ENCODE measurements at regions not wholly inside any gene's neighbourhood (a gene's known extent, or its start where the extent isn't known, plus 50 kb on each side); places are given as distances from the start of the nearest gene placed in this dataset.
"Not testable (repeated sequence)": the region's sequence is repeated elsewhere in the genome, so short reads cannot be mapped to it uniquely, and the experiment has no call there.

- no peak for DNase-seq (ENCODE audit: low spot score)
Observed at GRCh38 chr10:84571146-84571545, 242.8 kb downstream of the CCSER2 start.

GRCh38 chr10:84574102-84574501, 245.7 kb downstream of the CCSER2 start:
- DNase-seq (ENCODE audit: low spot score) = no peak

GRCh38 chr10:84581976-84582375, 253.6 kb downstream of the CCSER2 start:
- no peak for DNase-seq (ENCODE audit: low spot score)

GRCh38 chr10:84583501-84583900, 255.1 kb downstream of the CCSER2 start:
- DNase-seq (ENCODE audit: low spot score) = no peak

- no peak for DNase-seq (ENCODE audit: low spot score)
Observed at GRCh38 chr10:84587789-84588188, 259.4 kb downstream of the CCSER2 start.

- no peak for DNase-seq (ENCODE audit: low spot score)
Observed at GRCh38 chr10:84588426-84588825, 260.0 kb downstream of the CCSER2 start.

- no peak for DNase-seq (ENCODE audit: low spot score)
Observed at GRCh38 chr10:84588971-84589370, 260.6 kb downstream of the CCSER2 start.

GRCh38 chr10:84589526-84590205, 261.3 kb downstream of the CCSER2 start:
- DNase-seq (ENCODE audit: low spot score) = no peak

- no peak for DNase-seq (ENCODE audit: low spot score)
Observed at GRCh38 chr10:84590327-84591193, 262.2 kb downstream of the CCSER2 start.

- no peak for DNase-seq (ENCODE audit: low spot score)
Observed at GRCh38 chr10:84593506-84593905, 265.1 kb downstream of the CCSER2 start.

GRCh38 chr10:84596585-84596984, 268.2 kb downstream of the CCSER2 start:
- DNase-seq (ENCODE audit: low spot score) = no peak

GRCh38 chr10:84599254-84599653, 270.9 kb downstream of the CCSER2 start:
- DNase-seq (ENCODE audit: low spot score) = no peak

- no peak for DNase-seq (ENCODE audit: low spot score)
Observed at GRCh38 chr10:84600947-84601346, 272.6 kb downstream of the CCSER2 start.

- not testable (repeated sequence) for DNase-seq (ENCODE audit: low spot score)
Observed at GRCh38 chr10:84602543-84602942, 274.2 kb downstream of the CCSER2 start.

GRCh38 chr10:84603971-84604370, 275.6 kb downstream of the CCSER2 start:
- no peak for DNase-seq (ENCODE audit: low spot score)

GRCh38 chr10:84605802-84606201, 277.4 kb downstream of the CCSER2 start:
- DNase-seq (ENCODE audit: low spot score) = no peak

GRCh38 chr10:84606428-84606827, 278.0 kb downstream of the CCSER2 start:
- DNase-seq (ENCODE audit: low spot score) = peak; percentile 5

- no peak for DNase-seq (ENCODE audit: low spot score)
Observed at GRCh38 chr10:84607044-84607443, 278.7 kb downstream of the CCSER2 start.

GRCh38 chr10:84607523-84607922, 279.1 kb downstream of the CCSER2 start:
- DNase-seq (ENCODE audit: low spot score) = no peak

- DNase-seq (ENCODE audit: low spot score) = no peak
Observed at GRCh38 chr10:84608126-84608525, 279.7 kb downstream of the CCSER2 start.

GRCh38 chr10:84613336-84614021, 285.1 kb downstream of the CCSER2 start:
- no peak for DNase-seq (ENCODE audit: low spot score)

GRCh38 chr10:84626397-84627087, 298.2 kb downstream of the CCSER2 start:
- no peak for DNase-seq (ENCODE audit: low spot score)
